NB4 (cell line): ENCODE measurements at regions not wholly inside any gene's neighbourhood (a gene's known extent, or its start where the extent isn't known, plus 50 kb on each side); places are given as distances from the start of the nearest gene placed in this dataset.

Experiments used
- DNase-seq: peaks from one replicate; pipeline ENCODE4 v3.0.0; 2010; ENCODE audit warnings: low read depth
- H3K4me3 ChIP-seq: one replicate; pipeline ENCODE4 v1.5.1; 2011; ENCODE audit warnings: mild to moderate bottlenecking, low read depth, low read length, moderate library complexity
- CTCF ChIP-seq: IDR thresholded peaks from one replicate; pipeline ENCODE4 v1.5.1; 2012; ENCODE audit warnings: low read depth, low read length
- MAX ChIP-seq: IDR thresholded peaks from 2 replicates; pipeline ENCODE4 v1.6.1; 2011; ENCODE audit warnings: low read depth, low read length
- MYC ChIP-seq: IDR thresholded peaks from 2 replicates; pipeline ENCODE4 v1.6.1; 2011; ENCODE audit warnings: low read depth, low read length
- POLR2A ChIP-seq: IDR thresholded peaks from 2 replicates; pipeline ENCODE4 v1.6.1; 2011; ENCODE audit warnings: mild to moderate bottlenecking; ENCODE audit not compliant: insufficient read length; ENCODE audit errors: extremely low read depth

- H3K4me3 ChIP-seq = no peak overlapping the region
- DNase-seq = no peak
- TF ChIP-seq MYC (no peak), CTCF (no peak), POLR2A (no peak), MAX (no peak)
Observed at GRCh38 chr20:40468759-40469158, 220.3 kb downstream of the MAFB start.

GRCh38 chr20:40467703-40468411 is 221.2 kb downstream of the MAFB start:
- H3K4me3 ChIP-seq = no peak overlapping the region
- DNase-seq = no peak
- TF ChIP-seq CTCF (no peak), MYC (no peak)

- TF ChIP-seq MYC (no peak), CTCF (no peak), POLR2A (no peak), MAX (no peak)
- DNase-seq = peak; percentile 92
- no peak overlapping the region for H3K4me3 ChIP-seq
Observed at GRCh38 chr20:40467067-40467466, 222.0 kb downstream of the MAFB start.

- no peak overlapping the region for H3K4me3 ChIP-seq
- no peak for TF ChIP-seq MYC
- TF ChIP-seq POLR2A = no peak
- no peak for TF ChIP-seq CTCF
- TF ChIP-seq MAX = no peak
- DNase-seq = no peak
Observed at GRCh38 chr20:40464731-40465208, 224.3 kb downstream of the MAFB start.

GRCh38 chr20:40463171-40463570 is 225.9 kb downstream of the MAFB start:
- no peak for TF ChIP-seq MYC
- TF ChIP-seq POLR2A = no peak
- TF ChIP-seq MAX = no peak
- TF ChIP-seq CTCF = no peak
- no peak overlapping the region for H3K4me3 ChIP-seq
- no peak for DNase-seq

- TF ChIP-seq POLR2A = no peak
- TF ChIP-seq CTCF = no peak
- no peak for TF ChIP-seq MAX
- no peak for TF ChIP-seq MYC
- DNase-seq = peak; percentile 67
- no peak overlapping the region for H3K4me3 ChIP-seq
Observed at GRCh38 chr20:40462566-40462965, 226.5 kb downstream of the MAFB start.
